Neuron (in vitro differentiated cells): ENCODE measurements at regions not wholly inside any gene's neighbourhood (a gene's known extent, or its start where the extent isn't known, plus 50 kb on each side); places are given as distances from the start of the nearest gene placed in this dataset.

ENCODE experiments used
- H2AFZ ChIP-seq: one replicate; pipeline ENCODE4 v1.6.1; 2013; ENCODE audit warnings: low read depth, mild to moderate bottlenecking, inconsistent platforms, low read length, moderate library complexity
- H3K27me3 ChIP-seq: one replicate; pipeline ENCODE4 v1.6.1; 2013; ENCODE audit warnings: low read length; ENCODE audit not compliant: insufficient read depth
- H3K36me3 ChIP-seq: one replicate; pipeline ENCODE4 v1.6.1; 2013; ENCODE audit warnings: low read length; ENCODE audit not compliant: insufficient read depth
- H3K4me1 ChIP-seq: one replicate; pipeline ENCODE4 v1.6.1; 2013; ENCODE audit warnings: low read length; ENCODE audit not compliant: insufficient read depth
- H3K4me3 ChIP-seq: 2 replicates; pipeline ENCODE4 v1.5.1; 2013; ENCODE audit warnings: mild to moderate bottlenecking, low read length, moderate library complexity
- H3K9me3 ChIP-seq: one replicate; pipeline ENCODE4 v1.6.1; 2013; ENCODE audit warnings: low read length

GRCh38 chr14:53780051-53780555 is 176.5 kb downstream of the BMP4 start:
- H3K4me3 ChIP-seq, result no peak overlapping the region

GRCh38 chr14:53779301-53779700 is 177.3 kb downstream of the BMP4 start:
- no peaks in the 10 kb centered on the region for H3K36me3 ChIP-seq
- no peak overlapping the region for H2AFZ ChIP-seq
- no peak overlapping the region for H3K4me3 ChIP-seq
- no peaks in the 10 kb centered on the region for H3K27me3 ChIP-seq
- H3K4me1 ChIP-seq, result no peaks in the 10 kb centered on the region
- H3K9me3 ChIP-seq, result no peaks in the 10 kb centered on the region

More at GRCh38 chr14:53780051-53780555, 176.5 kb downstream of the BMP4 start:
- no peaks in the 10 kb centered on the region for H3K36me3 ChIP-seq
- no peak overlapping the region for H2AFZ ChIP-seq
- no peaks in the 10 kb centered on the region for H3K9me3 ChIP-seq
- H3K27me3 ChIP-seq, result no peaks in the 10 kb centered on the region
- H3K4me1 ChIP-seq, result no peaks in the 10 kb centered on the region

- Histone ChIP-seq H2AFZ (no peak overlapping the region), H3K36me3 (no peaks in the 10 kb centered on the region), H3K27me3 (no peaks in the 10 kb centered on the region), H3K4me3 (no peak overlapping the region), H3K9me3 (no peaks in the 10 kb centered on the region), H3K4me1 (no peaks in the 10 kb centered on the region)
Measured at GRCh38 chr14:53778263-53778662, 178.4 kb downstream of the BMP4 start.

GRCh38 chr14:53772936-53773335 is 183.7 kb downstream of the BMP4 start:
- peaks cover 2% of the 10 kb centered on the region for H3K4me1 ChIP-seq
- no peak overlapping the region for H3K4me3 ChIP-seq
- no peaks in the 10 kb centered on the region for H3K36me3 ChIP-seq
- H3K9me3 ChIP-seq, result no peaks in the 10 kb centered on the region
- H2AFZ ChIP-seq, result no peak overlapping the region
- no peaks in the 10 kb centered on the region for H3K27me3 ChIP-seq

- Histone ChIP-seq H3K4me1 (peaks cover 4% of the 10 kb centered on the region), H3K9me3 (no peaks in the 10 kb centered on the region), H3K27me3 (no peaks in the 10 kb centered on the region), H2AFZ (no peak overlapping the region), H3K4me3 (no peak overlapping the region), H3K36me3 (no peaks in the 10 kb centered on the region)
Measured at GRCh38 chr14:53767566-53767965, 189.1 kb downstream of the BMP4 start.

- Histone ChIP-seq H3K4me3 (no peak overlapping the region), H3K27me3 (no peaks in the 10 kb centered on the region), H3K9me3 (no peaks in the 10 kb centered on the region), H3K36me3 (no peaks in the 10 kb centered on the region), H3K4me1 (peaks cover 4% of the 10 kb centered on the region), H2AFZ (no peak overlapping the region)
Measured at GRCh38 chr14:53766601-53767000, 190.0 kb downstream of the BMP4 start.

GRCh38 chr14:53766106-53766505 is 190.5 kb downstream of the BMP4 start:
- no peaks in the 10 kb centered on the region for H3K36me3 ChIP-seq
- H3K27me3 ChIP-seq, result no peaks in the 10 kb centered on the region
- H3K9me3 ChIP-seq, result no peaks in the 10 kb centered on the region
- H2AFZ ChIP-seq, result no peak overlapping the region
- H3K4me1 ChIP-seq, result peaks cover 4% of the 10 kb centered on the region
- no peak overlapping the region for H3K4me3 ChIP-seq

GRCh38 chr14:53764846-53765245 is 191.8 kb downstream of the BMP4 start:
- H3K9me3 ChIP-seq, result no peaks in the 10 kb centered on the region
- H2AFZ ChIP-seq, result no peak overlapping the region
- H3K27me3 ChIP-seq, result no peaks in the 10 kb centered on the region
- no peak overlapping the region for H3K4me3 ChIP-seq
- H3K4me1 ChIP-seq, result peaks cover 4% of the 10 kb centered on the region
- H3K36me3 ChIP-seq, result no peaks in the 10 kb centered on the region

- H3K4me3 ChIP-seq, result no peak overlapping the region
- H2AFZ ChIP-seq, result no peak overlapping the region
- H3K4me1 ChIP-seq, result no peaks in the 10 kb centered on the region
- H3K27me3 ChIP-seq, result no peaks in the 10 kb centered on the region
- H3K36me3 ChIP-seq, result no peaks in the 10 kb centered on the region
- no peaks in the 10 kb centered on the region for H3K9me3 ChIP-seq
Measured at GRCh38 chr14:53758141-53758540, 198.5 kb downstream of the BMP4 start.

- Histone ChIP-seq H3K9me3 (no peaks in the 10 kb centered on the region), H2AFZ (no peak overlapping the region), H3K36me3 (no peaks in the 10 kb centered on the region), H3K4me1 (no peaks in the 10 kb centered on the region), H3K4me3 (no peak overlapping the region), H3K27me3 (no peaks in the 10 kb centered on the region)
Measured at GRCh38 chr14:53757732-53758131, 198.9 kb downstream of the BMP4 start.

- H3K4me1 ChIP-seq, result no peaks in the 10 kb centered on the region
- H3K4me3 ChIP-seq, result no peak overlapping the region
- no peak overlapping the region for H2AFZ ChIP-seq
- H3K9me3 ChIP-seq, result no peaks in the 10 kb centered on the region
- H3K27me3 ChIP-seq, result no peaks in the 10 kb centered on the region
- no peaks in the 10 kb centered on the region for H3K36me3 ChIP-seq
Measured at GRCh38 chr14:53751650-53752049, 205.0 kb downstream of the BMP4 start.

- no peak overlapping the region for H2AFZ ChIP-seq
- no peaks in the 10 kb centered on the region for H3K9me3 ChIP-seq
- no peak overlapping the region for H3K4me3 ChIP-seq
- H3K36me3 ChIP-seq, result no peaks in the 10 kb centered on the region
- peaks cover 5% of the 10 kb centered on the region for H3K27me3 ChIP-seq
- no peaks in the 10 kb centered on the region for H3K4me1 ChIP-seq
Measured at GRCh38 chr14:53748691-53749090, 207.9 kb downstream of the BMP4 start.

- no peaks in the 10 kb centered on the region for H3K4me1 ChIP-seq
- peaks cover 5% of the 10 kb centered on the region for H3K27me3 ChIP-seq
- no peaks in the 10 kb centered on the region for H3K9me3 ChIP-seq
- no peaks in the 10 kb centered on the region for H3K36me3 ChIP-seq
- no peak overlapping the region for H2AFZ ChIP-seq
- H3K4me3 ChIP-seq, result no peak overlapping the region
Measured at GRCh38 chr14:53744857-53745256, 211.8 kb downstream of the BMP4 start.

GRCh38 chr14:53743371-53743770 is 213.3 kb downstream of the BMP4 start:
- Histone ChIP-seq H2AFZ (no peak overlapping the region), H3K9me3 (no peaks in the 10 kb centered on the region), H3K4me3 (no peak overlapping the region), H3K36me3 (no peaks in the 10 kb centered on the region), H3K27me3 (peaks cover 5% of the 10 kb centered on the region), H3K4me1 (no peaks in the 10 kb centered on the region)
